ENCODE measurements at regions not wholly inside any gene's neighbourhood (a gene's known extent, or its start where the extent isn't known, plus 50 kb on each side); places are given as distances from the start of the nearest gene placed in this dataset.
"Not testable (repeated sequence)": the region's sequence is repeated elsewhere in the genome, so short reads cannot be mapped to it uniquely, and the experiment has no call there.

GRCh38 chr15:54776410-54776809, 420.3 kb downstream of the RSL24D1 start:
- H3K27me3 ChIP-seq = no peaks in the 10 kb centered on the region
- no peak overlapping the region for H3K9ac ChIP-seq
- H3F3A ChIP-seq (ENCODE audit: low read depth) = no peaks in the 10 kb centered on the region
- H3K9me3 ChIP-seq (ENCODE audit: low read depth) = peaks cover 19% of the 10 kb centered on the region
- H3K4me2 ChIP-seq = no peak overlapping the region
- peaks cover 2% of the 10 kb centered on the region for H3K9me3 Mint-ChIP-seq
- no peaks in the 10 kb centered on the region for H3K4me1 ChIP-seq
- no peaks in the 10 kb centered on the region for H3K36me3 Mint-ChIP-seq
- H2AFZ ChIP-seq (replicated peaks) = no peak overlapping the region
- TF ChIP-seq EZH2 (IDR thresholded peaks at IDR 0.05) (no peak), EZH2phosphoT487 (IDR thresholded peaks at IDR 0.05) (no peak)
- TF ChIP-seq, protein P1, sequence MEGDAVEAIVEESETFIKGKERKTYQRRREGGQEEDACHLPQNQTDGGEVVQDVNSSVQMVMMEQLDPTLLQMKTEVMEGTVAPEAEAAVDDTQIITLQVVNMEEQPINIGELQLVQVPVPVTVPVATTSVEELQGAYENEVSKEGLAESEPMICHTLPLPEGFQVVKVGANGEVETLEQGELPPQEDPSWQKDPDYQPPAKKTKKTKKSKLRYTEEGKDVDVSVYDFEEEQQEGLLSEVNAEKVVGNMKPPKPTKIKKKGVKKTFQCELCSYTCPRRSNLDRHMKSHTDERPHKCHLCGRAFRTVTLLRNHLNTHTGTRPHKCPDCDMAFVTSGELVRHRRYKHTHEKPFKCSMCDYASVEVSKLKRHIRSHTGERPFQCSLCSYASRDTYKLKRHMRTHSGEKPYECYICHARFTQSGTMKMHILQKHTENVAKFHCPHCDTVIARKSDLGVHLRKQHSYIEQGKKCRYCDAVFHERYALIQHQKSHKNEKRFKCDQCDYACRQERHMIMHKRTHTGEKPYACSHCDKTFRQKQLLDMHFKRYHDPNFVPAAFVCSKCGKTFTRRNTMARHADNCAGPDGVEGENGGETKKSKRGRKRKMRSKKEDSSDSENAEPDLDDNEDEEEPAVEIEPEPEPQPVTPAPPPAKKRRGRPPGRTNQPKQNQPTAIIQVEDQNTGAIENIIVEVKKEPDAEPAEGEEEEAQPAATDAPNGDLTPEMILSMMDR (IDR thresholded peaks at IDR 0.05) = no peak
- no peaks in the 10 kb centered on the region for H3K36me3 ChIP-seq
- no peaks in the 10 kb centered on the region for H4K20me1 ChIP-seq (ENCODE audit: low read depth)
- no peak overlapping the region for H3K27ac ChIP-seq
- peaks cover 2% of the 10 kb centered on the region for H3K27me3 Mint-ChIP-seq (ENCODE audit: insufficient read depth, low read depth)
- H3K4me3 Mint-ChIP-seq = no peak overlapping the region
- H3K27ac Mint-ChIP-seq = no peak overlapping the region
- no peak overlapping the region for H3K4me3 ChIP-seq
- H3K79me2 ChIP-seq (ENCODE audit: low read depth) = no peaks in the 10 kb centered on the region
- H3K4me1 Mint-ChIP-seq = peaks cover 2% of the 10 kb centered on the region
- no peak for DNase-seq (ENCODE audit: low spot score)

DNA sequence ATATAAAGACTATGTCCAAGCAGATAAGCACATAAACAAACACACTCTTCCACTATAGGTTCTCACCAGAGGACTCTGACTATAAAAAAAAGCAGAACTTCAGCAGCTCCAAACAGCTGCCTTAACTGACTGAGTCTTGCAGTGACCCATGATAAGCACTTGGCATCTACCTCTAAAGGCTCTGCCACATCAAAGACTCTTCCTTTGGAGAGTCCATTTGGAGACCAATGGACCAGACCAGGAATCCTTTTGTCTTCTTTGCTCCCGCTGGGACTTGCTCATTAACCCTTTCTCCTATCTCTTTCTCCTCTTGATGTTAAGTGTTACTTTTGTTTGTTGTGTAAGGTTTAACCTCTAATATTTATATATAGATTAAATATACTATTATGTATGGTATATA, 424.1 kb downstream of the RSL24D1 start:
- Mint-ChIP-seq H3K27me3 (ENCODE audit: insufficient read depth, low read depth) (peaks cover 2% of the 10 kb centered on the region), H3K4me1 (peaks cover 2% of the 10 kb centered on the region), H3K36me3 (no peaks in the 10 kb centered on the region), H3K9me3 (no peaks in the 10 kb centered on the region), H3K4me3 (no peak overlapping the region), H3K27ac (no peak overlapping the region)
- H3F3A ChIP-seq (ENCODE audit: low read depth) = no peaks in the 10 kb centered on the region
- no peaks in the 10 kb centered on the region for H3K4me1 ChIP-seq
- H3K79me2 ChIP-seq (ENCODE audit: low read depth) = no peaks in the 10 kb centered on the region
- no peak overlapping the region for H3K9ac ChIP-seq
- no peaks in the 10 kb centered on the region for H4K20me1 ChIP-seq (ENCODE audit: low read depth)
- no peaks in the 10 kb centered on the region for H3K36me3 ChIP-seq
- peaks cover 11% of the 10 kb centered on the region for H3K9me3 ChIP-seq (ENCODE audit: low read depth)
- H3K4me2 ChIP-seq = no peak overlapping the region
- no peaks in the 10 kb centered on the region for H3K27me3 ChIP-seq
- DNase-seq (ENCODE audit: low spot score) = no peak
- TF ChIP-seq, protein P1 (IDR thresholded peaks at IDR 0.05) = no peak
- no peak for TF ChIP-seq EZH2 (IDR thresholded peaks at IDR 0.05)
- no peak for TF ChIP-seq EZH2phosphoT487 (IDR thresholded peaks at IDR 0.05)
- H3K27ac ChIP-seq = no peak overlapping the region
- no peak overlapping the region for H2AFZ ChIP-seq (replicated peaks)
- H3K4me3 ChIP-seq = no peak overlapping the region

DNA sequence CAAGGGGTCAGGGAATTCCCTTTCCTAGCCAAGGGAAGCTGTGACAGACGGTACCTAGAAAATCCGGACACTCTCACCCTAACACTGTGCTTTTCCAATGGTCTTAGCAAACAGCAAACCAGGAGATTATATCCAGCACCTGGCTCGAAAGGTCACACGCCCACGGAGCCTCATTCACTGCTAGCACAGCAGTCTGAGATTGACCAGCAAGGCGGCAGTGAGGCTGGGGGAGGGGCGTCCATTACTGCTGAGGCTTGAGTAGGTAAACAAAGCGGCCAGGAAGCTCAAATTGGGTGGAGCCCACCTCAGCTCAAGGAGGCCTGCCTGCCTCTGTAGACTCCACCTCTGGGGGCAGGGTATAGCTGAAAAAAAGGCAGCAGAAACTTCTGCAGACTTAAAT, 447.3 kb downstream of the RSL24D1 start:
- H3K27me3 ChIP-seq; H3K4me2 ChIP-seq; H3K4me1 Mint-ChIP-seq; H3K79me2 ChIP-seq (ENCODE audit: low read depth); H3K4me3 Mint-ChIP-seq; H3K36me3 ChIP-seq; H3K4me3 ChIP-seq; H3F3A ChIP-seq (ENCODE audit: low read depth); DNase-seq (ENCODE audit: low spot score); H3K4me1 ChIP-seq; H4K20me1 ChIP-seq (ENCODE audit: low read depth); H3K36me3 Mint-ChIP-seq; H2AFZ ChIP-seq (replicated peaks); H3K9ac ChIP-seq; H3K27ac ChIP-seq; H3K27me3 Mint-ChIP-seq (ENCODE audit: insufficient read depth, low read depth); H3K27ac Mint-ChIP-seq: not testable (repeated sequence)
- peaks cover 14% of the 10 kb centered on the region for H3K9me3 ChIP-seq (ENCODE audit: low read depth)
- H3K9me3 Mint-ChIP-seq = peaks cover 26% of the 10 kb centered on the region

GRCh38 chr15:54722342-54722986, 474.3 kb downstream of the RSL24D1 start:
- peaks cover 8% of the 10 kb centered on the region for H3K9me3 Mint-ChIP-seq
- Histone ChIP-seq H3K27me3 (no peaks in the 10 kb centered on the region), H3K4me3 (no peak overlapping the region), H3K4me2 (no peak overlapping the region), H2AFZ (replicated peaks) (no peak overlapping the region), H3K27ac (no peak overlapping the region), H3K9me3 (ENCODE audit: low read depth) (peaks cover 48% of the 10 kb centered on the region), H3K79me2 (ENCODE audit: low read depth) (no peaks in the 10 kb centered on the region), H4K20me1 (ENCODE audit: low read depth) (no peaks in the 10 kb centered on the region), H3K4me1 (no peaks in the 10 kb centered on the region), H3F3A (ENCODE audit: low read depth) (no peaks in the 10 kb centered on the region), H3K9ac (no peak overlapping the region), H3K36me3 (no peaks in the 10 kb centered on the region)
- no peak for DNase-seq (ENCODE audit: low spot score)
- H3K27me3 Mint-ChIP-seq (ENCODE audit: insufficient read depth, low read depth) = no peaks in the 10 kb centered on the region
- no peaks in the 10 kb centered on the region for H3K4me1 Mint-ChIP-seq
- no peak overlapping the region for H3K4me3 Mint-ChIP-seq
- TF ChIP-seq EZH2phosphoT487 (IDR thresholded peaks at IDR 0.05) = no peak
- TF ChIP-seq, protein P1 (IDR thresholded peaks at IDR 0.05) = no peak
- TF ChIP-seq EZH2 (IDR thresholded peaks at IDR 0.05) = no peak
- no peaks in the 10 kb centered on the region for H3K36me3 Mint-ChIP-seq
- no peak overlapping the region for H3K27ac Mint-ChIP-seq
